ENCODE measurements at regions not wholly inside any gene's neighbourhood (a gene's known extent, or its start where the extent isn't known, plus 50 kb on each side); places are given as distances from the start of the nearest gene placed in this dataset.

DNA sequence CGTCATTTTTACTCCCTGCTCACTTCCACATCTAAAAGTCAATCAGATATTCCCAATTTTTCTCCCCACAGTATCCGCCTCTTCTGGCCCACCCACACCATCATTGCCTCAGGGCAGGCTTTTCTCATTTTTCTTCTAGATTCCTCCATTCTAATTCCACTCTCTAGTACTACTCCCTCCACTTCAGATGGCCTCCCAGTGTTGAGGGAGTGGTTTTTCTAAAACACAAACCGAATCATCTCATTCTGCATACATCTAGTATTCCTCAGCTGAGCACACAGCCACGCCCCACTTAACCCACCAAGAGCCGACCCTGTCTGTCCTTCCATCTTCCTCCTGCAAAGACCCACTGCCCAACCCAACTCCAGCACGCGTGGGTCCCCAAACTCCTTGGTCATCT is 314.9 kb upstream of the NPVF start:
- Histone ChIP-seq H3K9ac (ENCODE audit: insufficient read depth, low read length) (no peak overlapping the region), H3K4me1 (ENCODE audit: control insufficient read depth, extremely low read depth, insufficient read depth, low read length) (no peaks in the 10 kb centered on the region), H3K9me3 (ENCODE audit: control insufficient read depth, insufficient read depth, low read depth, low read length) (no peaks in the 10 kb centered on the region), H3K27me3 (ENCODE audit: control insufficient read depth, insufficient read depth, low read length) (no peaks in the 10 kb centered on the region), H3K4me3 (replicated peaks in 1 of 4; ENCODE audit: control extremely low read depth in 1 of 4, insufficient read depth in 1 of 4, low read depth in 3 of 4, low read length in 4 of 4) (no peak overlapping the region), H3K36me3 (ENCODE audit: control insufficient read depth, insufficient read depth, low read length) (no peaks in the 10 kb centered on the region), H2AFZ (ENCODE audit: low read length) (no peak overlapping the region), H3K27ac (ENCODE audit: insufficient read depth, low read length) (no peak overlapping the region), H4K20me1 (ENCODE audit: control insufficient read depth, extremely low read depth, insufficient read depth, low read length) (no peaks in the 10 kb centered on the region), H3K79me2 (ENCODE audit: control insufficient read depth, insufficient read depth, low read length) (no peaks in the 10 kb centered on the region), H3K4me2 (ENCODE audit: extremely low read depth, insufficient read depth, low read length) (no peak overlapping the region)
- TF ChIP-seq EZH2 (IDR thresholded peaks at IDR 0.05; ENCODE audit: low read length, missing control alignments): no peak
- TF ChIP-seq, protein P1, sequence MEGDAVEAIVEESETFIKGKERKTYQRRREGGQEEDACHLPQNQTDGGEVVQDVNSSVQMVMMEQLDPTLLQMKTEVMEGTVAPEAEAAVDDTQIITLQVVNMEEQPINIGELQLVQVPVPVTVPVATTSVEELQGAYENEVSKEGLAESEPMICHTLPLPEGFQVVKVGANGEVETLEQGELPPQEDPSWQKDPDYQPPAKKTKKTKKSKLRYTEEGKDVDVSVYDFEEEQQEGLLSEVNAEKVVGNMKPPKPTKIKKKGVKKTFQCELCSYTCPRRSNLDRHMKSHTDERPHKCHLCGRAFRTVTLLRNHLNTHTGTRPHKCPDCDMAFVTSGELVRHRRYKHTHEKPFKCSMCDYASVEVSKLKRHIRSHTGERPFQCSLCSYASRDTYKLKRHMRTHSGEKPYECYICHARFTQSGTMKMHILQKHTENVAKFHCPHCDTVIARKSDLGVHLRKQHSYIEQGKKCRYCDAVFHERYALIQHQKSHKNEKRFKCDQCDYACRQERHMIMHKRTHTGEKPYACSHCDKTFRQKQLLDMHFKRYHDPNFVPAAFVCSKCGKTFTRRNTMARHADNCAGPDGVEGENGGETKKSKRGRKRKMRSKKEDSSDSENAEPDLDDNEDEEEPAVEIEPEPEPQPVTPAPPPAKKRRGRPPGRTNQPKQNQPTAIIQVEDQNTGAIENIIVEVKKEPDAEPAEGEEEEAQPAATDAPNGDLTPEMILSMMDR (conservative IDR thresholded peaks at IDR 0.05 in 1 of 2, IDR thresholded peaks at IDR 0.05 in 1 of 2; ENCODE audit: low read depth in 1 of 2, low read length in 2 of 2): no peak
- no peak for DNase-seq (ENCODE audit: low read depth in 2 of 2)

DNA sequence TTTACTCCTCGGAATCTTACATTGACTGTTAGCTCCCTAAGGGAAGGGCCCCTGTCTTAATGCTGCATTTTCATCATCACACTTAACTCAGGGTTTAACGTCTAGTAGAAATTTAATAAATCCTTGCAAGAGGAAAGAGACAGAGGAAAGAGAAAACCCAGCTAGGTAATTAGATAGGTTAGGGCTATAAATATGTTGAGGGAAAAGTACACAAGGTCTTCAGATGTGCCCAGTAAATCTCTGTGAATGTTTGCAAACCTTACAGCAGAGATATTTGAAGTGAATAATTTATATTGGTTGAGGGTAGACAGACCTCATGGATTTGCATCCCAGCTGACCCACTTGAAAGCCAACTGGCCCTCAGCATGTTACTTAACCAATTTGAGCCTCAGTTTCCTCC is 315.5 kb upstream of the NPVF start:
- no peaks in the 10 kb centered on the region for H3K27me3 ChIP-seq (ENCODE audit: control insufficient read depth, insufficient read depth, low read length)
- no peak overlapping the region for H3K4me2 ChIP-seq (ENCODE audit: extremely low read depth, insufficient read depth, low read length)
- DNase-seq (ENCODE audit: low read depth in 2 of 2): no peak
- TF ChIP-seq, protein P1 (conservative IDR thresholded peaks at IDR 0.05 in 1 of 2, IDR thresholded peaks at IDR 0.05 in 1 of 2; ENCODE audit: low read depth in 1 of 2, low read length in 2 of 2): no peak
- TF ChIP-seq EZH2 (IDR thresholded peaks at IDR 0.05; ENCODE audit: low read length, missing control alignments): no peak
- no peaks in the 10 kb centered on the region for H3K4me1 ChIP-seq (ENCODE audit: control insufficient read depth, extremely low read depth, insufficient read depth, low read length)
- H3K36me3 ChIP-seq (ENCODE audit: control insufficient read depth, insufficient read depth, low read length): no peaks in the 10 kb centered on the region
- H3K4me3 ChIP-seq (replicated peaks in 1 of 4; ENCODE audit: control extremely low read depth in 1 of 4, insufficient read depth in 1 of 4, low read depth in 3 of 4, low read length in 4 of 4): no peak overlapping the region
- no peaks in the 10 kb centered on the region for H3K79me2 ChIP-seq (ENCODE audit: control insufficient read depth, insufficient read depth, low read length)
- H3K9ac ChIP-seq (ENCODE audit: insufficient read depth, low read length): no peak overlapping the region
- no peaks in the 10 kb centered on the region for H4K20me1 ChIP-seq (ENCODE audit: control insufficient read depth, extremely low read depth, insufficient read depth, low read length)
- H3K9me3 ChIP-seq (ENCODE audit: control insufficient read depth, insufficient read depth, low read depth, low read length): no peaks in the 10 kb centered on the region
- H2AFZ ChIP-seq (ENCODE audit: low read length): no peak overlapping the region
- no peak overlapping the region for H3K27ac ChIP-seq (ENCODE audit: insufficient read depth, low read length)

GRCh38 chr7:25544254-25544653 is 316.0 kb upstream of the NPVF start:
- H3K9ac ChIP-seq (ENCODE audit: insufficient read depth, low read length): no peak overlapping the region
- no peaks in the 10 kb centered on the region for H4K20me1 ChIP-seq (ENCODE audit: control insufficient read depth, extremely low read depth, insufficient read depth, low read length)
- no peaks in the 10 kb centered on the region for H3K27me3 ChIP-seq (ENCODE audit: control insufficient read depth, insufficient read depth, low read length)
- H3K9me3 ChIP-seq (ENCODE audit: control insufficient read depth, insufficient read depth, low read depth, low read length): no peaks in the 10 kb centered on the region
- no peak for DNase-seq (ENCODE audit: low read depth in 2 of 2)
- H2AFZ ChIP-seq (ENCODE audit: low read length): no peak overlapping the region
- no peak overlapping the region for H3K27ac ChIP-seq (ENCODE audit: insufficient read depth, low read length)
- H3K4me3 ChIP-seq (replicated peaks in 1 of 4; ENCODE audit: control extremely low read depth in 1 of 4, insufficient read depth in 1 of 4, low read depth in 3 of 4, low read length in 4 of 4): no peak overlapping the region
- TF ChIP-seq EZH2 (IDR thresholded peaks at IDR 0.05; ENCODE audit: low read length, missing control alignments): no peak
- TF ChIP-seq, protein P1 (conservative IDR thresholded peaks at IDR 0.05 in 1 of 2, IDR thresholded peaks at IDR 0.05 in 1 of 2; ENCODE audit: low read depth in 1 of 2, low read length in 2 of 2): no peak
- H3K79me2 ChIP-seq (ENCODE audit: control insufficient read depth, insufficient read depth, low read length): no peaks in the 10 kb centered on the region
- no peaks in the 10 kb centered on the region for H3K4me1 ChIP-seq (ENCODE audit: control insufficient read depth, extremely low read depth, insufficient read depth, low read length)
- no peaks in the 10 kb centered on the region for H3K36me3 ChIP-seq (ENCODE audit: control insufficient read depth, insufficient read depth, low read length)
- no peak overlapping the region for H3K4me2 ChIP-seq (ENCODE audit: extremely low read depth, insufficient read depth, low read length)
